ENCODE measurements at regions not wholly inside any gene's neighbourhood (a gene's known extent, or its start where the extent isn't known, plus 50 kb on each side); places are given as distances from the start of the nearest gene placed in this dataset.
"Not testable (repeated sequence)": the region's sequence is repeated elsewhere in the genome, so short reads cannot be mapped to it uniquely, and the experiment has no call there.

GRCh38 chr6:85355816-85356215 is 94.1 kb upstream of the NT5E start:
- no peak for DNase-seq

GRCh38 chr6:85354761-85355618 is 94.9 kb upstream of the NT5E start:
- peak; percentile 91 for DNase-seq

GRCh38 chr6:85353012-85353411 is 96.9 kb upstream of the NT5E start:
- DNase-seq, result no peak

- no peak for DNase-seq
Observed at GRCh38 chr6:85348643-85349042, 101.2 kb upstream of the NT5E start.

GRCh38 chr6:85347812-85348211 is 102.1 kb upstream of the NT5E start:
- DNase-seq, result no peak

- no peak for DNase-seq
Observed at GRCh38 chr6:85346196-85346595, 103.7 kb upstream of the NT5E start.

GRCh38 chr6:85344996-85345395 is 104.9 kb upstream of the NT5E start:
- DNase-seq, result no peak

- no peak for DNase-seq
Observed at GRCh38 chr6:85343428-85343827, 106.5 kb upstream of the NT5E start.

GRCh38 chr6:85329196-85329595 is 120.7 kb upstream of the NT5E start:
- no peak for DNase-seq

GRCh38 chr6:85325811-85326210 is 124.1 kb upstream of the NT5E start:
- DNase-seq, result not testable (repeated sequence)

- DNase-seq, result peak; percentile 82
Observed at GRCh38 chr6:85323435-85324040, 126.3 kb upstream of the NT5E start.

- no peak for DNase-seq
Observed at GRCh38 chr6:85322446-85323105, 127.3 kb upstream of the NT5E start.

GRCh38 chr6:85321906-85322305 is 128.0 kb upstream of the NT5E start:
- no peak for DNase-seq

- DNase-seq, result no peak
Observed at GRCh38 chr6:85314586-85314985, 135.3 kb upstream of the NT5E start.

GRCh38 chr6:85300581-85300980 is 149.3 kb upstream of the NT5E start:
- no peak for DNase-seq

GRCh38 chr6:85298553-85298952 is 151.3 kb upstream of the NT5E start:
- no peak for DNase-seq

- DNase-seq, result no peak
Observed at GRCh38 chr6:85291326-85291725, 158.6 kb upstream of the NT5E start.

GRCh38 chr6:85287654-85288053 is 162.2 kb upstream of the NT5E start:
- no peak for DNase-seq

- no peak for DNase-seq
Observed at GRCh38 chr6:85287158-85287557, 162.7 kb upstream of the NT5E start.

GRCh38 chr6:85286507-85286906 is 163.4 kb upstream of the NT5E start:
- not testable (repeated sequence) for DNase-seq

GRCh38 chr6:85285934-85286333 is 163.9 kb upstream of the NT5E start:
- DNase-seq, result no peak

GRCh38 chr6:85285114-85285513 is 164.8 kb upstream of the NT5E start:
- no peak for DNase-seq

GRCh38 chr6:85283436-85283835 is 166.4 kb upstream of the NT5E start:
- DNase-seq, result no peak

- DNase-seq, result no peak
Observed at GRCh38 chr6:85278466-85279035, 171.3 kb upstream of the NT5E start.

All from NCI-H82 (cell line).